WTC11 (cell line): ENCODE measurements at regions not wholly inside any gene's neighbourhood (a gene's known extent, or its start where the extent isn't known, plus 50 kb on each side); places are given as distances from the start of the nearest gene placed in this dataset.

Experiments
- CREB1 ChIP-seq: sonication (generic); formaldehyde crosslinking; IDR thresholded peaks from 2 replicates; pipeline ENCODE4 v1.8.0; 2023; ENCODE audit warnings: mild to moderate bottlenecking, missing genetic modification reagents
- ESRRA ChIP-seq: sonication (generic); formaldehyde crosslinking; IDR thresholded peaks from 2 replicates; pipeline ENCODE4 v1.8.1; 2022; ENCODE audit warnings: mild to moderate bottlenecking, missing genetic modification reagents, borderline replicate concordance
- GTF2I ChIP-seq: fragments of 250-450 bp; sonication (Bioruptor Pico); conservative IDR thresholded peaks from 2 replicates; pipeline ENCODE4 v1.4.0; 2021; ENCODE audit warnings: mild to moderate bottlenecking
- NR1H2 ChIP-seq: sonication (generic); formaldehyde crosslinking; IDR thresholded peaks from 2 replicates; pipeline ENCODE4 v1.9.0; 2021; ENCODE audit warnings: mild to moderate bottlenecking, moderate library complexity, missing genetic modification reagents
- PRRX2 ChIP-seq: fragments of 250-450 bp; sonication (Bioruptor Pico); IDR thresholded peaks from 2 replicates; pipeline ENCODE4 v1.8.0; 2021; ENCODE audit warnings: mild to moderate bottlenecking
- TEAD4 ChIP-seq: sonication (generic); formaldehyde crosslinking; IDR thresholded peaks from 2 replicates; pipeline ENCODE4 v1.8.0; 2022; ENCODE audit warnings: mild to moderate bottlenecking, missing genetic modification reagents
- ZNF121 ChIP-seq: sonication (generic); formaldehyde crosslinking; IDR thresholded peaks from 2 replicates; pipeline ENCODE4 v1.8.0; 2023; ENCODE audit warnings: missing genetic modification reagents
- ZNF671 ChIP-seq: fragments of 250-450 bp; sonication (Bioruptor Pico); IDR thresholded peaks from 2 replicates; pipeline ENCODE4 v1.8.0; 2021; ENCODE audit warnings: mild to moderate bottlenecking
- TF ChIP-seq, protein P1 (sequence below): sonication (generic); formaldehyde crosslinking; conservative IDR thresholded peaks from 2 replicates; pipeline ENCODE4 v1.8.1; 2023; ENCODE audit warnings: mild to moderate bottlenecking, low read depth, missing genetic modification reagents, moderate library complexity
- TF ChIP-seq, protein P2 (sequence below): sonication (generic); formaldehyde crosslinking; IDR thresholded peaks from 2 replicates; pipeline ENCODE4 v1.8.0; 2022; ENCODE audit warnings: mild to moderate bottlenecking, missing genetic modification reagents
- TF ChIP-seq, protein P3 (sequence below): sonication (generic); formaldehyde crosslinking; IDR thresholded peaks from 2 replicates; pipeline ENCODE4 v1.8.1; 2022; ENCODE audit warnings: missing genetic modification reagents, borderline replicate concordance
- TF ChIP-seq, protein P4 (sequence below): sonication (generic); formaldehyde crosslinking; IDR thresholded peaks from 2 replicates; pipeline ENCODE4 v1.8.1; 2022; ENCODE audit warnings: low read depth, missing genetic modification reagents, borderline replicate concordance
- TF ChIP-seq, protein P5 (sequence below): sonication (generic); formaldehyde crosslinking; IDR thresholded peaks from 2 replicates; pipeline ENCODE4 v1.8.1; 2022; ENCODE audit warnings: low read depth, mild to moderate bottlenecking, moderate library complexity, missing genetic modification reagents, borderline replicate concordance
- TF ChIP-seq, protein P6 (sequence below): fragments of 250-450 bp; sonication (Bioruptor Pico); IDR thresholded peaks from 2 replicates; pipeline ENCODE4 v1.9.0; 2021; ENCODE audit warnings: mild to moderate bottlenecking
- TF ChIP-seq, protein P7 (sequence below): sonication (generic); formaldehyde crosslinking; IDR thresholded peaks from 2 replicates; pipeline ENCODE4 v1.8.0; 2022; ENCODE audit warnings: mild to moderate bottlenecking, missing genetic modification reagents

DNA sequence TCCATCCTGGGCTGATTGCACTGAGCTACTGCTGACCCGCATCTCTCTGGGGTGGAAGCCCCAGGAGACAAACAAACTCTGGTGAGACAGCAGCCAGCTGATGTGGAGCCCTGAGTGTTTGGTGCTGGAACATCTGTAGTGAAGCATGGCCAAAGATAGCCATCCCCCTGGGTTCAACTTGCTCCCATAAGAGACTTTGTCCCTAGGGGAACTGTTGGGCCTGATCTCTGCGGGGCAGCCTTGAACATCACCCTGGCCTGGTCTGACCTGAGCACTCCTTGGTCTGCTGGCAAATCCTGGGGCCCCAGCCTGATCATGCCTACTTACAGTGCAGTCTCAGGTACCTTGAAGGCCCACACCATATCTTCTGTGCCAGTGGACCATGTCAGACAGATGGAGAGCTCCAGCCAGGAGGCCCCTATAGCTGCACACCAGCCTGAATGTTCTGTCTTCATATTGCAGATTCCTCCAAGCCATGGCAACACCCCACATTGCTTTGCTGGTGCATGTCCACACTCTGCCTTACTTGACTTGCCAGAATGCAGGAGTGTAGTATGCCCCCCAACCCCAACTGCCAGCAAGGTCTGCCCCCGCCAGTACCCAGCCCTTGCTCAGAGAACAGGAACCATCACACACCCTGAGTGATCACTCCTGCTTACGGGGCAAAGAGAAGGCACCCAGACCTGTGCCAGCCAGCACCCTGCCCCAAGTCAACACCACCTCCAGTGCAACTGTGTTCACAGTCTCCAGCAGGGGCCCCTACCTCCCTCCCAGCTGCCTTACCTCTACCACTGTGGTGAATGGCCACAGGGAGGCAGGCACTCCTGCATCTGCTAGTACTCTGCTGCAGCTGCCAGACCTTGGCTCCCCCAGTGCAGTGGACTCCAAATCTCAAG, 690.5 kb upstream of the NR5A2 start (continued):
- TF ChIP-seq, protein P1, sequence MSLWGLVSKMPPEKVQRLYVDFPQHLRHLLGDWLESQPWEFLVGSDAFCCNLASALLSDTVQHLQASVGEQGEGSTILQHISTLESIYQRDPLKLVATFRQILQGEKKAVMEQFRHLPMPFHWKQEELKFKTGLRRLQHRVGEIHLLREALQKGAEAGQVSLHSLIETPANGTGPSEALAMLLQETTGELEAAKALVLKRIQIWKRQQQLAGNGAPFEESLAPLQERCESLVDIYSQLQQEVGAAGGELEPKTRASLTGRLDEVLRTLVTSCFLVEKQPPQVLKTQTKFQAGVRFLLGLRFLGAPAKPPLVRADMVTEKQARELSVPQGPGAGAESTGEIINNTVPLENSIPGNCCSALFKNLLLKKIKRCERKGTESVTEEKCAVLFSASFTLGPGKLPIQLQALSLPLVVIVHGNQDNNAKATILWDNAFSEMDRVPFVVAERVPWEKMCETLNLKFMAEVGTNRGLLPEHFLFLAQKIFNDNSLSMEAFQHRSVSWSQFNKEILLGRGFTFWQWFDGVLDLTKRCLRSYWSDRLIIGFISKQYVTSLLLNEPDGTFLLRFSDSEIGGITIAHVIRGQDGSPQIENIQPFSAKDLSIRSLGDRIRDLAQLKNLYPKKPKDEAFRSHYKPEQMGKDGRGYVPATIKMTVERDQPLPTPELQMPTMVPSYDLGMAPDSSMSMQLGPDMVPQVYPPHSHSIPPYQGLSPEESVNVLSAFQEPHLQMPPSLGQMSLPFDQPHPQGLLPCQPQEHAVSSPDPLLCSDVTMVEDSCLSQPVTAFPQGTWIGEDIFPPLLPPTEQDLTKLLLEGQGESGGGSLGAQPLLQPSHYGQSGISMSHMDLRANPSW, result no peak
- TF ChIP-seq, protein P2, sequence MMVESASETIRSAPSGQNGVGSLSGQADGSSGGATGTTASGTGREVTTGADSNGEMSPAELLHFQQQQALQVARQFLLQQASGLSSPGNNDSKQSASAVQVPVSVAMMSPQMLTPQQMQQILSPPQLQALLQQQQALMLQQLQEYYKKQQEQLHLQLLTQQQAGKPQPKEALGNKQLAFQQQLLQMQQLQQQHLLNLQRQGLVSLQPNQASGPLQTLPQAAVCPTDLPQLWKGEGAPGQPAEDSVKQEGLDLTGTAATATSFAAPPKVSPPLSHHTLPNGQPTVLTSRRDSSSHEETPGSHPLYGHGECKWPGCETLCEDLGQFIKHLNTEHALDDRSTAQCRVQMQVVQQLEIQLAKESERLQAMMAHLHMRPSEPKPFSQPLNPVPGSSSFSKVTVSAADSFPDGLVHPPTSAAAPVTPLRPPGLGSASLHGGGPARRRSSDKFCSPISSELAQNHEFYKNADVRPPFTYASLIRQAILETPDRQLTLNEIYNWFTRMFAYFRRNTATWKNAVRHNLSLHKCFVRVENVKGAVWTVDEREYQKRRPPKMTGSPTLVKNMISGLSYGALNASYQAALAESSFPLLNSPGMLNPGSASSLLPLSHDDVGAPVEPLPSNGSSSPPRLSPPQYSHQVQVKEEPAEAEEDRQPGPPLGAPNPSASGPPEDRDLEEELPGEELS (CRISPR knock-in tag), result no peak
- TF ChIP-seq CREB1 (CRISPR knock-in tag) (no peak), ZNF671 (no peak), PRRX2 (CRISPR knock-in tag) (no peak), ESRRA (no peak), NR1H2 (CRISPR knock-in tag) (no peak), ZNF121 (CRISPR knock-in tag) (no peak), GTF2I (CRISPR knock-in tag) (no peak), TEAD4 (CRISPR knock-in tag) (no peak)
- TF ChIP-seq, protein P3, sequence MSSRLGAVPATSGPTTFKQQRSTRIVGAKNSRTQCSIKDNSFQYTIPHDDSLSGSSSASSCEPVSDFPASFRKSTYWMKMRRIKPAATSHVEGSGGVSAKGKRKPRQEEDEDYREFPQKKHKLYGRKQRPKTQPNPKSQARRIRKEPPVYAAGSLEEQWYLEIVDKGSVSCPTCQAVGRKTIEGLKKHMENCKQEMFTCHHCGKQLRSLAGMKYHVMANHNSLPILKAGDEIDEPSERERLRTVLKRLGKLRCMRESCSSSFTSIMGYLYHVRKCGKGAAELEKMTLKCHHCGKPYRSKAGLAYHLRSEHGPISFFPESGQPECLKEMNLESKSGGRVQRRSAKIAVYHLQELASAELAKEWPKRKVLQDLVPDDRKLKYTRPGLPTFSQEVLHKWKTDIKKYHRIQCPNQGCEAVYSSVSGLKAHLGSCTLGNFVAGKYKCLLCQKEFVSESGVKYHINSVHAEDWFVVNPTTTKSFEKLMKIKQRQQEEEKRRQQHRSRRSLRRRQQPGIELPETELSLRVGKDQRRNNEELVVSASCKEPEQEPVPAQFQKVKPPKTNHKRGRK (CRISPR knock-in tag), result no peak
- TF ChIP-seq, protein P4, sequence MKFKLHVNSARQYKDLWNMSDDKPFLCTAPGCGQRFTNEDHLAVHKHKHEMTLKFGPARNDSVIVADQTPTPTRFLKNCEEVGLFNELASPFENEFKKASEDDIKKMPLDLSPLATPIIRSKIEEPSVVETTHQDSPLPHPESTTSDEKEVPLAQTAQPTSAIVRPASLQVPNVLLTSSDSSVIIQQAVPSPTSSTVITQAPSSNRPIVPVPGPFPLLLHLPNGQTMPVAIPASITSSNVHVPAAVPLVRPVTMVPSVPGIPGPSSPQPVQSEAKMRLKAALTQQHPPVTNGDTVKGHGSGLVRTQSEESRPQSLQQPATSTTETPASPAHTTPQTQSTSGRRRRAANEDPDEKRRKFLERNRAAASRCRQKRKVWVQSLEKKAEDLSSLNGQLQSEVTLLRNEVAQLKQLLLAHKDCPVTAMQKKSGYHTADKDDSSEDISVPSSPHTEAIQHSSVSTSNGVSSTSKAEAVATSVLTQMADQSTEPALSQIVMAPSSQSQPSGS, result no peak
- TF ChIP-seq, protein P5, sequence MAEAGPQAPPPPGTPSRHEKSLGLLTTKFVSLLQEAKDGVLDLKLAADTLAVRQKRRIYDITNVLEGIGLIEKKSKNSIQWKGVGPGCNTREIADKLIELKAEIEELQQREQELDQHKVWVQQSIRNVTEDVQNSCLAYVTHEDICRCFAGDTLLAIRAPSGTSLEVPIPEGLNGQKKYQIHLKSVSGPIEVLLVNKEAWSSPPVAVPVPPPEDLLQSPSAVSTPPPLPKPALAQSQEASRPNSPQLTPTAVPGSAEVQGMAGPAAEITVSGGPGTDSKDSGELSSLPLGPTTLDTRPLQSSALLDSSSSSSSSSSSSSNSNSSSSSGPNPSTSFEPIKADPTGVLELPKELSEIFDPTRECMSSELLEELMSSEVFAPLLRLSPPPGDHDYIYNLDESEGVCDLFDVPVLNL (CRISPR knock-in tag), result no peak
- TF ChIP-seq, protein P6, sequence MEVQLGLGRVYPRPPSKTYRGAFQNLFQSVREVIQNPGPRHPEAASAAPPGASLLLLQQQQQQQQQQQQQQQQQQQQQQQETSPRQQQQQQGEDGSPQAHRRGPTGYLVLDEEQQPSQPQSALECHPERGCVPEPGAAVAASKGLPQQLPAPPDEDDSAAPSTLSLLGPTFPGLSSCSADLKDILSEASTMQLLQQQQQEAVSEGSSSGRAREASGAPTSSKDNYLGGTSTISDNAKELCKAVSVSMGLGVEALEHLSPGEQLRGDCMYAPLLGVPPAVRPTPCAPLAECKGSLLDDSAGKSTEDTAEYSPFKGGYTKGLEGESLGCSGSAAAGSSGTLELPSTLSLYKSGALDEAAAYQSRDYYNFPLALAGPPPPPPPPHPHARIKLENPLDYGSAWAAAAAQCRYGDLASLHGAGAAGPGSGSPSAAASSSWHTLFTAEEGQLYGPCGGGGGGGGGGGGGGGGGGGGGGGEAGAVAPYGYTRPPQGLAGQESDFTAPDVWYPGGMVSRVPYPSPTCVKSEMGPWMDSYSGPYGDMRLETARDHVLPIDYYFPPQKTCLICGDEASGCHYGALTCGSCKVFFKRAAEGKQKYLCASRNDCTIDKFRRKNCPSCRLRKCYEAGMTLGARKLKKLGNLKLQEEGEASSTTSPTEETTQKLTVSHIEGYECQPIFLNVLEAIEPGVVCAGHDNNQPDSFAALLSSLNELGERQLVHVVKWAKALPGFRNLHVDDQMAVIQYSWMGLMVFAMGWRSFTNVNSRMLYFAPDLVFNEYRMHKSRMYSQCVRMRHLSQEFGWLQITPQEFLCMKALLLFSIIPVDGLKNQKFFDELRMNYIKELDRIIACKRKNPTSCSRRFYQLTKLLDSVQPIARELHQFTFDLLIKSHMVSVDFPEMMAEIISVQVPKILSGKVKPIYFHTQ (CRISPR knock-in tag), result no peak
- TF ChIP-seq, protein P7, sequence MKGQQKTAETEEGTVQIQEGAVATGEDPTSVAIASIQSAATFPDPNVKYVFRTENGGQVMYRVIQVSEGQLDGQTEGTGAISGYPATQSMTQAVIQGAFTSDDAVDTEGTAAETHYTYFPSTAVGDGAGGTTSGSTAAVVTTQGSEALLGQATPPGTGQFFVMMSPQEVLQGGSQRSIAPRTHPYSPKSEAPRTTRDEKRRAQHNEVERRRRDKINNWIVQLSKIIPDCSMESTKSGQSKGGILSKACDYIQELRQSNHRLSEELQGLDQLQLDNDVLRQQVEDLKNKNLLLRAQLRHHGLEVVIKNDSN (CRISPR knock-in tag), result no peak
- TF ChIP-seq, all 79 proteins: peak for 0
